ENCODE measurements at regions not wholly inside any gene's neighbourhood (a gene's known extent, or its start where the extent isn't known, plus 50 kb on each side); places are given as distances from the start of the nearest gene placed in this dataset.
"Not testable (repeated sequence)": the region's sequence is repeated elsewhere in the genome, so short reads cannot be mapped to it uniquely, and the experiment has no call there.

DNA sequence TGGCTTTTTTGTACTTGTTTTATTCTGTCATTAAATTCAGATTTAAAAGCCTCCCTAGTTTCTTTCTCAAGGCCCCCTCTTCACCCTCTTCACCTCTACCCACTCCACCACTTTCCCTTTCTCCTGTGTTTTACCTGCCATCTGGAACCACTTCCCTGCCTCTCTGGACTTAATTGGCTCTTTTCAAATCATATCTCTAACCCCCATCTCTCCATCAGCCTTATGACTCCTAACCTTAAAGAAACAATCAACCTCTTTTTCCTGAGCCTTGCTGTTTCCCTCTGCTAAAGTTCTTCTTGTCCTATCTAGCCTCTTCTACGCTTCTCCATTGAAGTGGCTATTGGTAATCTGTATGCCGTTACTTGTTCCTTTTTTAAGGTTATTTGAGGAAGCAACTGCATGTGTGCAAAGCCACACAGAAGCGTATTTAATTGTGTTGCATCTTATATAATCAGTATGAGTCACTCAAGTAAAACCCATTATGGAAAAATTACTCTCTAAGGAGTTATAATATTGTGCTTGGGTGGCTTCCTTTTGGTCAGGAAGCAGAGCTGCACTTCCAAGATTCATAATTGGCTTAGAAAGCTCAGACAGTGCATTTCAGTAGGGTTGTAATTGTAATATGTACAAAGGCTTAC lies 653.6 kb upstream of the ITGA1 start:
- TF ChIP-seq, protein P1, sequence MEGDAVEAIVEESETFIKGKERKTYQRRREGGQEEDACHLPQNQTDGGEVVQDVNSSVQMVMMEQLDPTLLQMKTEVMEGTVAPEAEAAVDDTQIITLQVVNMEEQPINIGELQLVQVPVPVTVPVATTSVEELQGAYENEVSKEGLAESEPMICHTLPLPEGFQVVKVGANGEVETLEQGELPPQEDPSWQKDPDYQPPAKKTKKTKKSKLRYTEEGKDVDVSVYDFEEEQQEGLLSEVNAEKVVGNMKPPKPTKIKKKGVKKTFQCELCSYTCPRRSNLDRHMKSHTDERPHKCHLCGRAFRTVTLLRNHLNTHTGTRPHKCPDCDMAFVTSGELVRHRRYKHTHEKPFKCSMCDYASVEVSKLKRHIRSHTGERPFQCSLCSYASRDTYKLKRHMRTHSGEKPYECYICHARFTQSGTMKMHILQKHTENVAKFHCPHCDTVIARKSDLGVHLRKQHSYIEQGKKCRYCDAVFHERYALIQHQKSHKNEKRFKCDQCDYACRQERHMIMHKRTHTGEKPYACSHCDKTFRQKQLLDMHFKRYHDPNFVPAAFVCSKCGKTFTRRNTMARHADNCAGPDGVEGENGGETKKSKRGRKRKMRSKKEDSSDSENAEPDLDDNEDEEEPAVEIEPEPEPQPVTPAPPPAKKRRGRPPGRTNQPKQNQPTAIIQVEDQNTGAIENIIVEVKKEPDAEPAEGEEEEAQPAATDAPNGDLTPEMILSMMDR (IDR thresholded peaks at IDR 0.05; ENCODE audit: insufficient read depth, low read depth, low read length), result no peak
- DNase-seq (ENCODE audit: low read depth), result no peak
- no peak overlapping the region for H3K4me3 ChIP-seq (ENCODE audit: low read depth, low read length)

DNA sequence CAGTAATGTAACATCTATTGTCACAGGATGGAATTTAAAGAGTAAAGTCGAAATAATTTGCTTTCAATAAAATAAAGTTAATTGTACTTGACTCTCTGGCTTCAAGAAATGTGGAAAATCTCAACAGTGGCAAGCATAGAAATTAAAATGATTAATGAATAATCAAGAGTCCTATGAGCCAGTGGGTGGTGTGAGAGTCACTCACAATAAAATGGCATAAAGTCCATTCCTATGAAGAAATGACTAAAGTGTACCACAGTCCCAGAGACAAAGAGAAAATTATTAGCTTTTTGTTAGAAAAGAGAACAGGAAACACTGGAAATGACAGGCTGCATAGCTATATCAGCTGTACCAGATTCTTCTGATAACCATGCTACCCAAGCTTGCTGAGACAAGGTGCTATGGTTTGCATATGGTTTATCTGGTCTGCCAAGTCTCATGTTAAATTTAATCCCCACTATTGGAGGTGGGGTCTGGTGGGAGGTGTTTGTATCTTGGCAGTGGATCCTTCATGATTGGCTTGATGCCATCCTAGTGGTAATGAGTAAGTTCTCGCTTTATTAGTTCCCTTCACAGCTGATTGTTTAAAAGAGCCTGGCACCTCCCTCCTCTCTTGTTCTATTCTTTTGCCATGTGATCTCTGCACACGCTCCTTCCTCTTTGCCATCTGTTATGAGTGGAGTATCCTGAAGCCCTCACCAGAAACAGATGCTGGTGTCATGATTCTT lies 647.7 kb upstream of the ITGA1 start:
- TF ChIP-seq, protein P1 (IDR thresholded peaks at IDR 0.05; ENCODE audit: insufficient read depth, low read depth, low read length), result no peak
- no peak for DNase-seq (ENCODE audit: low read depth)
- H3K4me3 ChIP-seq (ENCODE audit: low read depth, low read length), result no peak overlapping the region

DNA sequence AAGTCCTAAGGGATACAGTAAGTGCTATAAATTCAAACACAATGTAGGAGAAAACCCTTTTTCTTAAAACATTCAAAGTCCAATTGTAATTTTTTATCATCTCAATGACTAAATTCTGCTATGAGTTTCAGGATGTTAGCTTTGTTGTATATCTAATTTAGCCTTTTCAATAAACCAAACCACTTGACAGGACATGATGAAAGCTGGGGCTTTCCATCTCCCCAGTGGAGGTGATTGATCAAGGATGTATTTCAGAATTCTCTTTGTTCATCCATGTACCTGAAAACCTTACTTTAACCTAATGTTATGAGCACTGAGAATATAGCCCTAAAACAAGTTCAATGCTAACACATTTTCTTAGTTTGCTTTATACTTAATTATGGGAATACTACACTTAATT lies 639.0 kb upstream of the ITGA1 start:
- DNase-seq (ENCODE audit: low read depth), result no peak
- TF ChIP-seq, protein P1 (IDR thresholded peaks at IDR 0.05; ENCODE audit: insufficient read depth, low read depth, low read length), result no peak
- H3K4me3 ChIP-seq (ENCODE audit: low read depth, low read length), result no peak overlapping the region

DNA sequence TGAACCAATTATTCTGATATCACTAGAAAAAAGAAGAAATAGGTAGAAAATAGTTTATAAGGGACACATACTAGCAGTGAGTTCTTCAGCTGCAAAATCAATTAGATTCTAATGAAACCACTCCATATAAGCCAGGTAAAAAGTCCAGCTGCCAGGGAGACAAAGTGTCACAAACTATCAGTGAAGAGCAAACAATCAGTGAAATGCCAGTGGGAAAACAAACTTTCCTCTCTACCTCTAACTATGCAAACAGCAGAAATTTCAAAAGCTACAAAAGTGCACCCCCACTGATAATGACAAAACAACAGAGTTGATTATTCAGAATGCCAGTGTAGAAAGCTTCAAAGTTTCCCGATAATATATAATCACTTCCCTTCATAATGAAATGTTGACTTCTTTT lies 637.2 kb upstream of the ITGA1 start:
- H3K4me3 ChIP-seq (ENCODE audit: low read depth, low read length), result no peak overlapping the region
- TF ChIP-seq, protein P1 (IDR thresholded peaks at IDR 0.05; ENCODE audit: insufficient read depth, low read depth, low read length), result no peak
- no peak for DNase-seq (ENCODE audit: low read depth)

DNA sequence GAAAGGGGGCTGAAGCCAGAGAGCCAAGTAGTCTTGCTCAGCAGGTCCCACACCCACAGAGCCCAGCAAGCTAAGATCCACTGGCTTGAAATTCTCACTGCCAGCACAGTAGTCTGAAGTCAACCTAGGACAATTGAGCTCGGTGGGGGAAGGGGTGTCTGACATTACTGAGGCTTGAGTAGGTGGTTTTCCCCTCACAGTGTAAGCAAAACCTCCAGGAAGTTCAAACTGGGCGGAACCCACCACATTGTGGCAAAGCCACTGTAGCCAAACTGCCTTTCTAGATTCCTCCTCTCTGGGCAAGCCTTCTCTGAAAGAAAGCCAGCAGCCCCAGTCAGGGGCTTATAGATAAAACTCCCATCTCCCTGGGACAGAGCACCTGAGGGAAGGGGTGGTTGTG lies 630.9 kb upstream of the ITGA1 start:
- not testable (repeated sequence) for DNase-seq (ENCODE audit: low read depth); H3K4me3 ChIP-seq (ENCODE audit: low read depth, low read length)

DNA sequence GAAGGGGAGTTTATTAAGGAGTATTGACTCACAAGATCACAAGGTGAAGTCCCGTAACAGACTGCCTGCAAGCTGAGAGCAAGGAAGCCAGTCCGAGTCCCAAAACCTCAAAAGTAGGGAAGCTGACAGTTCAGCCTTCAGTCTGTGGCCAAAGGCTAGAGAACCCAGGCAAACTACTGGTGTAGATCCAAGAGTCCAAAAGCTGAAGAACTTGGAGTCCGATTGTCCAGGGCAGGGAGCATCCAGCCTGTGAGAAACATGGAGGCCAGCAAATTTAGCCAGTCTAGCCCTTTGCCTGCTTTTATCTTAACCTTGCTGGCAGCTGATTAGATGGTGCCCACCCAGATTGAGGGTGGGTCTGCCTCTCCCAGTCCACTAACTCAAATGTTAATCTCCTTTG lies 621.9 kb upstream of the ITGA1 start:
- H3K4me3 ChIP-seq (ENCODE audit: low read depth, low read length); DNase-seq (ENCODE audit: low read depth): not testable (repeated sequence)

DNA sequence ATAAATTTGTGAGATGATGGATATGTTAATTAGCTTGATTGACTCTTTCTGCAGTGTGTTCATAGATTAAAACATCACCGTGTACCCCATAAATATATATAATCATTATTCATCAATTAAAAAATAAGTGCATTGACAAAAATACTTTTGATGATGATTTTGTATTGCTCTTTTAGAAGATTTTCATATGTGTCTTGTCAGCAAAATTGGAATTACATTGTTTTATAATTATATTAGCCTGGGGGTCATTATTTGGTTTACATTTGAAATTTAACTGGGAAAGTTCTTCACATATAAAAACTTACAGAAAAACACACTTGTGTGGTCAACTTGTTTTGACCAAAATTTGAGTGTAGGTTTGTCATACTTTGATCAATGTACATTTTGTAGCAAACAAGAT lies 614.6 kb upstream of the ITGA1 start:
- DNase-seq (ENCODE audit: low read depth), result no peak
- no peak overlapping the region for H3K4me3 ChIP-seq (ENCODE audit: low read depth, low read length)
- TF ChIP-seq, protein P1 (IDR thresholded peaks at IDR 0.05; ENCODE audit: insufficient read depth, low read depth, low read length), result no peak

DNA sequence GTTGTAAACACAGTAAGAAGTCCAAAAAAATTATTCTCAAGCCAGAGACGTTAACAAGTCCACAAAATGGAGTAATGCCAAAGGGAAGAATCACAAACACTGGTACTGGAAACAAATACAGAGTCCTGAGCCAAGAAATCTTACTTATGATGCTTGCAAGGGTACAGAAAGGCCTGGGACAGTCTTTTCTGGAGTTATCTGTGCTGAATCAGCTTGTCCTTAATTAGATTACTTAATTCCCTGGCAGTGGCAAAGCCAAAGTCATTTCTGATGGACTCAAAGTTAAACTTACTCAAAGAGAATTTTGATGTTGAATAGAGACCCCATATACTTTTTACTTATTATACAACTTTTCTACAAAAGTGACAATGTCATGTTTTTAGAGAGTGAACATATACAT lies 610.5 kb upstream of the ITGA1 start:
- TF ChIP-seq, protein P1 (IDR thresholded peaks at IDR 0.05; ENCODE audit: insufficient read depth, low read depth, low read length), result no peak
- H3K4me3 ChIP-seq (ENCODE audit: low read depth, low read length), result no peak overlapping the region
- DNase-seq (ENCODE audit: low read depth), result no peak
